Osteoblast (primary cell): ENCODE measurements at regions not wholly inside any gene's neighbourhood (a gene's known extent, or its start where the extent isn't known, plus 50 kb on each side); places are given as distances from the start of the nearest gene placed in this dataset.

Source experiments
- DNase-seq: peaks from one replicate; pipeline ENCODE4 v3.0.0; 2011; ENCODE audit warnings: low spot score, mixed read lengths; ENCODE audit not compliant: insufficient read length; ENCODE audit errors: missing footprints
- H2AFZ ChIP-seq: 2 replicates; pipeline ENCODE4 v1.6.0; 2011; ENCODE audit warnings: mild to moderate bottlenecking, low read length
- H3K27ac ChIP-seq: 2 replicates; pipeline ENCODE4 v1.5.1; 2011; ENCODE audit warnings: mild to moderate bottlenecking, low read depth, low read length, moderate library complexity
- H3K27me3 ChIP-seq: 2 replicates; pipeline ENCODE4 v1.6.0; 2012; ENCODE audit warnings: mild to moderate bottlenecking, control low read depth, inconsistent platforms, low read length, moderate library complexity; ENCODE audit not compliant: insufficient read depth
- H3K36me3 ChIP-seq: 2 replicates; pipeline ENCODE4 v1.5.1; 2011; ENCODE audit warnings: mild to moderate bottlenecking, low read length, control low read depth, moderate library complexity; ENCODE audit not compliant: insufficient read depth
- H3K4me1 ChIP-seq: 2 replicates; pipeline ENCODE4 v1.5.1; 2011; ENCODE audit warnings: mild to moderate bottlenecking, low read length, control low read depth, moderate library complexity; ENCODE audit not compliant: insufficient read depth
- H3K4me2 ChIP-seq: 2 replicates; pipeline ENCODE4 v1.6.0; 2011; ENCODE audit warnings: mild to moderate bottlenecking, low read length; ENCODE audit not compliant: insufficient read depth
- H3K4me3 ChIP-seq: fragments of 200-600 bp; sonication (generic); 3 replicates; pipeline ENCODE4 v1.5.1; 2012; ENCODE audit warnings: mild to moderate bottlenecking, low read length, inconsistent platforms; ENCODE audit not compliant: insufficient read depth
- H3K79me2 ChIP-seq: 2 replicates; pipeline ENCODE4 v1.6.0; 2012; ENCODE audit warnings: mild to moderate bottlenecking, low read length, control low read depth, inconsistent platforms; ENCODE audit not compliant: insufficient read depth
- H3K9me3 ChIP-seq: 2 replicates; pipeline ENCODE4 v1.5.1; 2011; ENCODE audit warnings: low read depth, low read length, control low read depth
- H4K20me1 ChIP-seq: 2 replicates; pipeline ENCODE4 v1.6.0; 2012; ENCODE audit warnings: mild to moderate bottlenecking, low read length, control low read depth; ENCODE audit not compliant: insufficient read depth
- TF ChIP-seq, protein P1 (sequence below): IDR thresholded peaks from 2 replicates; pipeline ENCODE4 v1.5.1; 2011; ENCODE audit warnings: mild to moderate bottlenecking, low read depth, low read length, moderate library complexity; ENCODE audit errors: extremely low read depth

GRCh38 chr1:217181756-217182155 is 449.1 kb downstream of the GPATCH2 start:
- Histone ChIP-seq H3K4me1 (no peaks in the 10 kb centered on the region), H3K36me3 (no peaks in the 10 kb centered on the region)
- no peak for DNase-seq

DNA sequence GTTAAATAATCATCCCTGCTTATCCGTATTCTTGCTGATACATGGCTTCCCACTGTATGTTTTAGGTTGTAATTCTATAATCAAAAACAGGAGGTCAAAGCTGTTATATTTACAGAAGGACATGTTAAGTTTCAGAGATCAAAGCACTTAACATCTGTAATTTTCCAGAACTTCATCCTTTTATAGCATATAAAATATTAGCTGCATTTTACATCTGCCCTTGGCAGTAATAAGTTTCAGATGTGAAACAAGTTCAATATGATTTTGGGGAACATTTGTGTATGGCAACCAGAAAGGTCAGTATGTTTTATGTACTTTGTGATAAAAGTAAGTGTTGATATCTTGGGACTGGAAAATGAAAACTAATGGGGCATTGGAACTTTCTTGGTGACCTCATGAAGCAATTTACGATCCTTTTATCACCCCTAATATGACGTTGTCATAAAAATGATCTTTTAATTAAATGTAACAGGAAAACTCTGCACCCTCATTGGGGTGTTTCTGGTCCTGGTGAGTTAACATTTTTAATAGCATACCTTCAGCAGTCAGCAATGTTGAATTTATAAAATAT is 449.6 kb downstream of the GPATCH2 start:
- H3K4me1 ChIP-seq = no peaks in the 10 kb centered on the region
- H3K27ac ChIP-seq = no peak overlapping the region
- DNase-seq = no peak
- H3K27me3 ChIP-seq = no peaks in the 10 kb centered on the region
- TF ChIP-seq, protein P1, sequence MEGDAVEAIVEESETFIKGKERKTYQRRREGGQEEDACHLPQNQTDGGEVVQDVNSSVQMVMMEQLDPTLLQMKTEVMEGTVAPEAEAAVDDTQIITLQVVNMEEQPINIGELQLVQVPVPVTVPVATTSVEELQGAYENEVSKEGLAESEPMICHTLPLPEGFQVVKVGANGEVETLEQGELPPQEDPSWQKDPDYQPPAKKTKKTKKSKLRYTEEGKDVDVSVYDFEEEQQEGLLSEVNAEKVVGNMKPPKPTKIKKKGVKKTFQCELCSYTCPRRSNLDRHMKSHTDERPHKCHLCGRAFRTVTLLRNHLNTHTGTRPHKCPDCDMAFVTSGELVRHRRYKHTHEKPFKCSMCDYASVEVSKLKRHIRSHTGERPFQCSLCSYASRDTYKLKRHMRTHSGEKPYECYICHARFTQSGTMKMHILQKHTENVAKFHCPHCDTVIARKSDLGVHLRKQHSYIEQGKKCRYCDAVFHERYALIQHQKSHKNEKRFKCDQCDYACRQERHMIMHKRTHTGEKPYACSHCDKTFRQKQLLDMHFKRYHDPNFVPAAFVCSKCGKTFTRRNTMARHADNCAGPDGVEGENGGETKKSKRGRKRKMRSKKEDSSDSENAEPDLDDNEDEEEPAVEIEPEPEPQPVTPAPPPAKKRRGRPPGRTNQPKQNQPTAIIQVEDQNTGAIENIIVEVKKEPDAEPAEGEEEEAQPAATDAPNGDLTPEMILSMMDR = no peak
- no peaks in the 10 kb centered on the region for H3K79me2 ChIP-seq
- no peaks in the 10 kb centered on the region for H3K9me3 ChIP-seq
- no peak overlapping the region for H2AFZ ChIP-seq
- H3K4me3 ChIP-seq = no peak overlapping the region
- H3K4me2 ChIP-seq = no peak overlapping the region
- no peaks in the 10 kb centered on the region for H3K36me3 ChIP-seq
- H4K20me1 ChIP-seq = no peaks in the 10 kb centered on the region

More at GRCh38 chr1:217181756-217182155, 449.1 kb downstream of the GPATCH2 start:
- Histone ChIP-seq H3K9me3 (no peaks in the 10 kb centered on the region), H4K20me1 (no peaks in the 10 kb centered on the region), H3K4me2 (no peak overlapping the region), H3K27ac (no peak overlapping the region), H3K4me3 (no peak overlapping the region), H3K27me3 (no peaks in the 10 kb centered on the region), H3K79me2 (no peaks in the 10 kb centered on the region), H2AFZ (no peak overlapping the region)
- TF ChIP-seq, protein P1 = no peak

DNA sequence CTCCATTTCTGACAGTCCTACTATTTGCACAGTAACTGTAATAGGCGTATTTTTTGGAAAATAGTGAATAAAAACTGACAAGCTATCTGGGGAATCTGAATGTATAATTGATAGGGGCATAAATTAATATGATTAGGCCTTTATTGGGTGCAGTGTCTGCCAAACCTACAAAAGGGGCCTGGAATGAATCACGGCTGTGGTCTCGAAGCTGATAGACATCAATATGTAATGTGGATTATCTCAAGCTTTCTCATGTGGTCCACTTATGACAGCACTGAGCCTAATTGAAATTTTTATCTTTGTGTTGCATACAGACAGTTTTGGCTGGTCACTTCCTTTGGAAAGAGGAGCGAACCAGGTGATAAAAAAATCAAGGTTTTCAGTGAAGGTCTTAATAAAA is 450.4 kb downstream of the GPATCH2 start:
- TF ChIP-seq, protein P1 = no peak
- no peak for DNase-seq
- H3K4me1 ChIP-seq = no peaks in the 10 kb centered on the region
- no peak overlapping the region for H2AFZ ChIP-seq
- no peaks in the 10 kb centered on the region for H3K27me3 ChIP-seq
- no peak overlapping the region for H3K4me2 ChIP-seq
- no peaks in the 10 kb centered on the region for H3K9me3 ChIP-seq
- H3K4me3 ChIP-seq = no peak overlapping the region
- no peaks in the 10 kb centered on the region for H3K36me3 ChIP-seq
- H3K27ac ChIP-seq = no peak overlapping the region
- no peaks in the 10 kb centered on the region for H3K79me2 ChIP-seq
- no peaks in the 10 kb centered on the region for H4K20me1 ChIP-seq

- Histone ChIP-seq H2AFZ (no peak overlapping the region), H3K4me1 (no peaks in the 10 kb centered on the region), H3K4me2 (no peak overlapping the region), H3K27ac (no peak overlapping the region), H3K9me3 (no peaks in the 10 kb centered on the region), H3K36me3 (no peaks in the 10 kb centered on the region), H3K4me3 (no peak overlapping the region), H3K79me2 (no peaks in the 10 kb centered on the region), H3K27me3 (no peaks in the 10 kb centered on the region), H4K20me1 (no peaks in the 10 kb centered on the region)
- no peak for DNase-seq
- TF ChIP-seq, protein P1 = no peak
These were observed 441.2 kb upstream of the ESRRG start for GRCh38 chr1:217164403-217164802.
